ENCODE measurements at regions not wholly inside any gene's neighbourhood (a gene's known extent, or its start where the extent isn't known, plus 50 kb on each side); places are given as distances from the start of the nearest gene placed in this dataset.

- no peak for DNase-seq
These were observed 50.8 kb upstream of the ANP32A start for GRCh38 chr15:68871507-68871906.

GRCh38 chr15:68874788-68875187, 54.1 kb upstream of the ANP32A start:
- DNase-seq = no peak

GRCh38 chr15:68875377-68876116, 54.8 kb upstream of the SPESP1 start:
- DNase-seq = peak; percentile 66

- DNase-seq = no peak
These were observed 52.7 kb upstream of the SPESP1 start for GRCh38 chr15:68877626-68878025.

GRCh38 chr15:68880382-68880781, 49.9 kb upstream of the SPESP1 start:
- no peak for DNase-seq
